IPS-NIHi11 (cell line): ENCODE measurements at regions not wholly inside any gene's neighbourhood (a gene's known extent, or its start where the extent isn't known, plus 50 kb on each side); places are given as distances from the start of the nearest gene placed in this dataset.
"Not testable (repeated sequence)": the region's sequence is repeated elsewhere in the genome, so short reads cannot be mapped to it uniquely, and the experiment has no call there.

ENCODE experiments used
- DNase-seq: peaks from one replicate; pipeline ENCODE4 v3.0.0; 2012; ENCODE audit warnings: mixed read lengths, low spot score

- peak; percentile 75 for DNase-seq
Observed at GRCh38 chr6:18595774-18596530, 208.8 kb downstream of the RNF144B start.

DNA sequence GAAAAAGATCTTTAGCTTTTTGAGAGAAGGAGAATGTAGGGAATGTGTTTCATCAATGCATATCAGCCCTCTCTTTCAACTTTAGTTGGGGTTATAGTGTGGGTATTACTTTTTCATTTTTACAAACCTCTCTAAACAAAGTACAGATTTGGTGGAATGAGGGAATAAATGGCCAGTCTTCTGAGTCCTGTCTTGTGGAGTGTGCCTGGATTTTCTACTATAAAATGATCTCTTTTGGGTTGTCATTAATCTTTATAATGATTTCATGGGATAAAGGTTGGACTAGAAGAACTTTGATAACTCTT, 209.3 kb downstream of the RNF144B start:
- DNase-seq, result no peak

DNA sequence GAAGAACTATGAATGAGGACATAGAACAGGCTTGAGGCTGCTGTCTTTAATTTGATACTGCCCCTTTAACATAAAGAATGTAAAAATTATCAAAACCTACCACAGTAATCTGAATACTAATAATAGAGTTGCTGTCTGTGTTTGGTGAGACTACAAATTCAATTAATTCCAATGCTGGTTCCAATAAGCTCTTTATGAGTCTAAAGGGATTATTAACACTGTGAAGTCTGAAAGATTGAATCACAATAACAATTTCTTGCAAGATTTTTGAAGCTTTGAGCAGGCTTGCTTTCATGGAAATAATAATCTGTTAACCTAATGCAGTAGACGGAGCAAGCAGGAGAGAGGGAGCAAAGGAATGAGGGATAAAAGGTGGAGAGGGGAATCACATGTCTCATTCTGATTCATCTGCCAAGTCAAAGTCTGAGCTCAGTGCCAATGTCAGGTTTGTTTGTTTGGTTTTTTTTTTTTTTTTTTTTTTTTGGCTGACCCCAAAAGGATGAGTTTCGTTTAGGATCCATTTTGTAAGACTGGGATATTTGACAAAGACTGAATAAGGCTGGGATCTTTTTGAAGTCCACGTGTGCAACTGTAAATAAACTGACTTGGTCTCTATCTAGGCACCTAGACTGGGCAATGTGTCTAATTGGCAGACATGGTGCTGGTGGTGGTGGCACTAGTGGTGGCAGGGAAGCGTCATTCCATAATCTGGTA, 211.6 kb downstream of the RNF144B start:
- no peak for DNase-seq

- DNase-seq, result no peak
Observed at GRCh38 chr6:18600255-18600654, 213.1 kb downstream of the RNF144B start.

DNA sequence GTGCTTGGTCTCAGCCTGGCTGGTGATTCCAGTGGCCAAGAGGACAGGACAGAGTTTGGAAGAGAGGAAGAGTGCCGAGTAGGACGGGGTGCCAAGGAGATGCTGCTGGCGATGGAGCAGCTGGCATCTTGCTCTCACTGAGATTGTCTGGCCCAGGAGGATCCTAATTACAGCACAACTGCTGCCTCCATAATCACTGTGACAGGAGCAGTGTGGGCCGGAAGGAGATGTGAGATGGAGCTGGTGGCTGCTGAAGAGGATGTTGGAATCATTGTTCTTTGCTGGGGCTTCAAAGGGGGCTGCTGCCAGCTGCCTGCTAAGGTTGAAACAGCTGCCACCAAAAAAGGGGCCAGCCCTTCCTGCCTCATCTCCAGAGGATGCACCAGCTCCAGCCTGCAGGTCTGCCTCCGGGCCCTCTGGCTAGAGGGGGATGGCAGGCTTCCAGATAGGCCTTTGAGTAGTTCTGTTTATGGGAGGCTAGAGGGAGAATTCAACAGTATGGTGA, 214.4 kb downstream of the RNF144B start:
- no peak for DNase-seq

DNA sequence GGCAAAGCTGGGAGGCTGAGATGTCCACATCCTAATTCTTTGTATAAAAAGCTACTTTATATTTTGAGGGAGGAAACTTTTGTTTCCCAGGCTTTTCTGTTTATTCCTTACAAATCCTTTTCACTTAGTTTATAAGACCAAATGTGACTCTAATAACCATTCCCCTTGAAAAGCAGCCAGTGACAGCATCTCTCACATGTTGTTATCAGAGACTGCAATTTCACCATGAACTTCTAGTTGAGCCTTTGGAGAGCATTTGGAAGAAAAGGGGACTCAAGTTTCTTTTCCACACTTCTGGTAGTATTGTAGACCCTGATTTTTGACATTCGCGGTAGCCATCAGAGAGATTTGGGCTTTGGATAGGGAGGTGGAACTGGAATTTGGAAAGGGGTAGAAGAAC, 215.8 kb downstream of the RNF144B start:
- no peak for DNase-seq

GRCh38 chr6:18603361-18603760, 216.2 kb downstream of the RNF144B start:
- no peak for DNase-seq

DNA sequence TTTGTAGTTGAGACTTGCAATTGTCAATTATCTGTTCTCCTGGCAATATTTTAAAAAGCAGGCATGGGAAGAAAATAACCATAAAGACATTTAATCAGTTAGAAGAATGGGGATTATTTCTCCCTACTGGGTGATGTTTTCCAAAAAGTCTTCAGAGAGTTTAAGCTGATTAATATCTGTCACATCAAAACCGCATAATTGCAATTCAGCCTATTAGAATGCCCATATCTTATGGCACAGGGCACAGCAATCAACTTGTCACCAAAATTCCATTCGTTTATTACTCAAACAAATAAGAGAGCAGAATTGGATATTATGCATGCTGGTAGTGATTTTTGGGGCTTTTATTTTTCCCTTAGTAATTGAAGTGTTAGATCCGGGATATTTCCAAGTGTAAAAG, 218.7 kb downstream of the RNF144B start:
- no peak for DNase-seq

- no peak for DNase-seq
Observed at GRCh38 chr6:18609715-18610114, 222.6 kb downstream of the RNF144B start.

DNA sequence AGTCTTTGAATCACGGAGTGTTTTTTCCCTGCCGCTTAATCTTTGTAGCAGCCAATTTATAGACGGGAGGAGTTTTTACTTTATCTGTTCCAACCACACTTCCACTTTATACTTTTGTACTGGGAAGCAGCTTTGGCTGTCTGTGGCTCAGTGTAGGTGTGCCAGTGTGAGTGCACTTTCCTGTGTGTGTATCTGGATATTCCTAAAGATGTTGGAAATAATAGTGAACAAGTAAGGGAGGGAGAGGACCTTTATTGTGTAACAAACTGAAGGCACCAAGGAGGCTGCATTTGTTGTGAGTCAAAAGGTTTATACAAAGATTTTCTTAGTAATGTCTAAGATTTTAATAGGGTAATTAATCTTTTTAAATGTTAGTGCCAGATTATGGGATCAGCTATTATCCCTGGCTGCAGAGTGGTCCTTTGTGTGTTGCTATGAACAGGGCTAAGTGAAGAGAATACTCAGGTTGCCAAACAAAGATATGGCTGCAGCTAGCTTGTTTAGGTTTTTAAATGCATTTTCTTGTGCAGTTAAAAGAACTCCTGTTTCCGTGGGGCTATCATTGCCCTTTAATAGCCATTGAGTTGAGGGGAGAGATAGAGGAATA, 226.3 kb downstream of the RNF144B start:
- DNase-seq, result no peak

- no peak for DNase-seq
Observed at GRCh38 chr6:18629571-18629970, 242.4 kb downstream of the RNF144B start.

DNA sequence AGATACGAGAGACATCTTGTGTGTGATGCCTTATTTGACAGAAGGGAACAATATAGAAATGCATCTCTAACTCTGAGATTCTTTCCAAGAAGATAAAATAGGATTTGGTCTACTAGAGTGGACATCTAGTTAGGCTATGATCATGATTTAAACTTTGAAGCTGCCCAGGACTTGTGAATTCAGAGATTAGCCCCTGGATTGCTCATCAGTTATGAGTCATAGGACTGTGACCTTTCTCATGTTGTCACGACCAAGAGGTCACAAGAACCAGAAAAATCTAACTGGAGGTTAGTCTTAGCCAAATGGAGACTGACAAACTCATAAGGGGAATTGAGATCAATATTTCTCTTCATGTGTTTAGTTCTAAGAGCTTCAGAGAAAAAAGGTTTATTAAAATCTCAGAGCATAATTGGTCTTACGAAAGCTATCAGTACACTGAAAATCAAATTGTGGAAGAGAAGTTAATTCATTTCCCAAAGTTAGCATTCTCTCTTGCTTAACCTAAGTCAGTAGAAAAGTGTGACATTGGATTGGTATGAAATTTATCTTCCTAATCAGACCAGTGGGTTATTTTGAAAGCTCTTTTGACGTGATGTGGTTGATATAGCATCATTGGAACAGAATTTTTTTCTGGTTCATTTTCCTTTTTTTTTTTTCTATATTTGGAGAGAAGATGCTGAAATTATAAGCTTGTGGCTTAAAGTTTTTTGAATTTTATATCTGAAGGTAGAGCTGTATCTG, 245.7 kb downstream of the RNF144B start:
- no peak for DNase-seq

DNA sequence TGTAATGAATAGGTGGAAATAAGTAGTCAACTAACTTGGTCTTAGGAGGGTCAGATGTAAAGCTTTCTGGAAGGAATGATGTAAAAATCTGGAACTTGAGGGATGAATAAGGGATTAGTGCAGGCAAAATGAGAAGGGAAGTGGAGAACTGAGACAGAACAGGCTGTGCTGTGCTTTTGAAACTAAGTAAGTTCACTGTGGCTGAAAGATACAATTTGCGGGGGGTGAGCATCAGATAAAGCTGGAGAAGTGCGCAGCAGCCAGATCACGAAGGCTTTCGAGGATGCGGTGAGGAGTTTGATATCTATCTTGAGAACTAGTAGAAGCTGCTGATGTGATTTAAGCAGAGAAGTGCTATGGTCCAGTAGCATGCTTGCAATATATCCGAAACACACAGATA, 247.8 kb downstream of the RNF144B start:
- DNase-seq, result no peak

- DNase-seq, result no peak
Observed at GRCh38 chr6:18640134-18640533, 253.0 kb downstream of the RNF144B start.

DNA sequence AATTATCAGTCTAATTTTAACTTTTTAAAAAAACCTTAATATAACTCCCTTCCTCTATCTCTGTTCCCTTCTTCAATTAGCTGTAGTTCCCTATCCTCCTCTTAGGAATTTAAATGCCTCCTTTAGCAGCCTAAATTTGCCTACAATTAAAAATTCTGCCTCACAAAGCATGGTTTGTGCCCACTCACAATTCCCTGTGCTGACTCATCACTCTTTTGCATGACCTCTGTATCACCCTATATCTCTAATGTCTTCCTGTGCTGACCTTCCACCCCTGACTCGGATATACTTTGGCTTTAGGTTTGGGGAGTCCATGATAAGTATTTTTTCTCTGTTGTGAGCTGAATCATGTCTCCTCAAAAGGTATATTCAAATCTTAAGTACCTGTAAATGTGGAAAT, 253.6 kb downstream of the RNF144B start:
- no peak for DNase-seq

GRCh38 chr6:18654821-18655220, 267.7 kb downstream of the RNF144B start:
- no peak for DNase-seq

DNA sequence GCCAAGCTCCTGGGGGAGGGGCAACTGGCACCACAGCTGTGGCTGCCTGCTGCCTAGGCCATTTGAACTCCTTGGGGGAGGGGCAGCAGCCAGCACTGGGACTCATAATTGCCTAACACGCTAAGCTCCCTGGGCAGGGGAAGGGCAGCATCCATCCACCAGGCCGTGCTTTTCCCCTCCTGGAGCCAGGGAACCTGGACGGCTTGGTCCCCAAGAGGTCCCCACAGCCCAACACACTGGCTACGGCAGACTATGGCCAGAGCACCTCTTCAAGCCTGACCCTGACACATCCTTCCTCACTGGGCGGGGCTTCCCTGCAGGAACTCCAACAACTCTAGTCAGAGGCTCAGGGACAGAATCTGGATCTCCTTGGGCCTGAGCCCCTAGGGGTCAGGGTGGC, 269.4 kb downstream of the RNF144B start:
- no peak for DNase-seq

GRCh38 chr6:18659994-18660393, 272.8 kb downstream of the RNF144B start:
- DNase-seq, result not testable (repeated sequence)

DNA sequence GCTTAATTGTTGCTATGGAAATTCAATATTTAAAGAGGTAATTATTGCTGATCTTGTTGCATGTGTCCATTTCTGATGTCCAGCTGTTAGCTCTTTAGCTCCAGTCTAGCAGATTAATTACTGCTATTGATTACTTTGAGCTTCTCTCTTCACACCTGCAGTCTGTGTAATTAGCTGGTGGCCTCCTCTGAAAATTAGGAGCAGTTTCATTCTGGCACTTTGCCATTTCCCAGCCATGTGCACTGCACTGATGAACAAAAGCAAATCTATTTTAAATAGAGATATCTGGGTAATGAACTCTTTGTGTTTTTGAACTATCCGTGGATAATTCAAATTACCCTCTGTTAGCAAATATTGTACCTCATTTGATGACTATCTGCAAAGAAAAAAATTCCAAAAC, 275.9 kb downstream of the RNF144B start:
- no peak for DNase-seq

- no peak for DNase-seq
Observed at GRCh38 chr6:18664401-18664800, 277.3 kb downstream of the RNF144B start.

DNA sequence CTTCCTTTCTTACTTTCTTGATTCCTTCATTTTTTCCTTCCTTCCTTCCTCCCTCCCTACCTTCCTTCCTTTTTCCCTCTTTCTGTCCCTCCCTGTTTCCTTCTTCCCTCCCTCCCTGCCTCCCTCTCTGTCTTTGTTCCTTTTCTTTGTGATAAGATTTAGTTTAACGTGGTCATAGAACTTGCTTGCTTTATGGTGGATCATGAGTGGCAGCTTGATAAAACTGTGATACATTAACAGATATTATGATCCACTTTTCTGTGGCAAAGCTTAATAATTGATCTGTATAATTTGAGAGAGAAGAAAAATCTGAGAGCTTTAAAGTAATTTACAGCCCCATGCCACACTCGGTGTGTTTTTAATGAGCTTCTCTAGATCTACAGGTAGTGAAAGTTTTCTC, 280.5 kb downstream of the RNF144B start:
- DNase-seq, result no peak

DNA sequence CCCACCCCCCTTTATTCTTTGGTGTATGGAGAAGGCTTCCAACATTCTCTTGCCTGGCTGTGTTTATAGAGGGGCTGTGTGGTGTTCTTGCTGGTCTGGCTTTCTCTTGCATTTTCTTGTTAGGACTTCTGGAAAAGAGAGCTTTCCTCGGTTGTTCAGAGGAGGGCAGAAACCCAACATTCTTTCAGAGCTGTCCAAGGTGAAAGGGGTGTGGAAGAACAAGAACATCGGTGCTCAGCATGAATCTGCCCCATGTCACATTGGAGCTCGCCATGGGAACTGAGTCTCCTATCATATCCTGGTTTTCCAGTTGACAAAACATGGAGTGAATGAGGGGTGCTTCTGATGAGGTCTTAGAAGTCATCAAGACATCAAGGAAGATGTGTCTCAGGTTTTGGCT, 281.8 kb downstream of the RNF144B start:
- DNase-seq, result no peak

- no peak for DNase-seq
Observed at GRCh38 chr6:18672852-18673251, 285.7 kb downstream of the RNF144B start.
